ENCODE measurements at regions not wholly inside any gene's neighbourhood (a gene's known extent, or its start where the extent isn't known, plus 50 kb on each side); places are given as distances from the start of the nearest gene placed in this dataset.

DNA sequence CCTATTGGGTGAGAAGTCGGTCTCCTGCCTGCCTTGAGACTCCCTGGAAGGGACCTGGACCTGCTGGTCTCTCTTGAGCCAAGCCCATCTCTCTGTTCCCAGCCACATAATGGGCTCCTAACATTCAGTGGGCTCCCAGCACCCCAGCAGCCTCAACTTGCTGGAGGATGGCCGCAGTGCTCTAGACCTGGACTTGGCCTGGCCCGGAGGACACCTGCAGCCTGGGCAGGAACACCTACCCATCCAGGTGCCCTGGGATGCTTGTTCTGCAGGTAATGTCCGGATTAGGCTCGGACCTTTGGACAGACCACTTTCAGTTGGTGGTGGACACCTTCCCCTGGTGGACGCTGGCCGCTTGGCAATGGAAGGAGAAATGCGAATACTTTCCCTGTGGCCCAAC is 214.6 kb downstream of the URI1 start:
- no peak overlapping the region for H3K27ac ChIP-seq
- H3K36me3 ChIP-seq, result no peaks in the 10 kb centered on the region
- no peaks in the 10 kb centered on the region for H3K9me3 ChIP-seq
- TF ChIP-seq POLR2A (IDR thresholded peaks at IDR 0.05) (no peak), POLR2AphosphoS5 (IDR thresholded peaks at IDR 0.05) (no peak)
- TF ChIP-seq, protein P1, sequence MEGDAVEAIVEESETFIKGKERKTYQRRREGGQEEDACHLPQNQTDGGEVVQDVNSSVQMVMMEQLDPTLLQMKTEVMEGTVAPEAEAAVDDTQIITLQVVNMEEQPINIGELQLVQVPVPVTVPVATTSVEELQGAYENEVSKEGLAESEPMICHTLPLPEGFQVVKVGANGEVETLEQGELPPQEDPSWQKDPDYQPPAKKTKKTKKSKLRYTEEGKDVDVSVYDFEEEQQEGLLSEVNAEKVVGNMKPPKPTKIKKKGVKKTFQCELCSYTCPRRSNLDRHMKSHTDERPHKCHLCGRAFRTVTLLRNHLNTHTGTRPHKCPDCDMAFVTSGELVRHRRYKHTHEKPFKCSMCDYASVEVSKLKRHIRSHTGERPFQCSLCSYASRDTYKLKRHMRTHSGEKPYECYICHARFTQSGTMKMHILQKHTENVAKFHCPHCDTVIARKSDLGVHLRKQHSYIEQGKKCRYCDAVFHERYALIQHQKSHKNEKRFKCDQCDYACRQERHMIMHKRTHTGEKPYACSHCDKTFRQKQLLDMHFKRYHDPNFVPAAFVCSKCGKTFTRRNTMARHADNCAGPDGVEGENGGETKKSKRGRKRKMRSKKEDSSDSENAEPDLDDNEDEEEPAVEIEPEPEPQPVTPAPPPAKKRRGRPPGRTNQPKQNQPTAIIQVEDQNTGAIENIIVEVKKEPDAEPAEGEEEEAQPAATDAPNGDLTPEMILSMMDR (IDR thresholded peaks at IDR 0.05), result no peak
- no peaks in the 10 kb centered on the region for H3K27me3 ChIP-seq
- no peak for DNase-seq (ENCODE audit: low spot score in 2 of 2)
- H3K4me3 ChIP-seq, result no peak overlapping the region
- H3K4me1 ChIP-seq, result no peaks in the 10 kb centered on the region
- intact Hi-C loops (cut with DNase I; ENCODE audit: low total_unique reads), result no loop called here

DNA sequence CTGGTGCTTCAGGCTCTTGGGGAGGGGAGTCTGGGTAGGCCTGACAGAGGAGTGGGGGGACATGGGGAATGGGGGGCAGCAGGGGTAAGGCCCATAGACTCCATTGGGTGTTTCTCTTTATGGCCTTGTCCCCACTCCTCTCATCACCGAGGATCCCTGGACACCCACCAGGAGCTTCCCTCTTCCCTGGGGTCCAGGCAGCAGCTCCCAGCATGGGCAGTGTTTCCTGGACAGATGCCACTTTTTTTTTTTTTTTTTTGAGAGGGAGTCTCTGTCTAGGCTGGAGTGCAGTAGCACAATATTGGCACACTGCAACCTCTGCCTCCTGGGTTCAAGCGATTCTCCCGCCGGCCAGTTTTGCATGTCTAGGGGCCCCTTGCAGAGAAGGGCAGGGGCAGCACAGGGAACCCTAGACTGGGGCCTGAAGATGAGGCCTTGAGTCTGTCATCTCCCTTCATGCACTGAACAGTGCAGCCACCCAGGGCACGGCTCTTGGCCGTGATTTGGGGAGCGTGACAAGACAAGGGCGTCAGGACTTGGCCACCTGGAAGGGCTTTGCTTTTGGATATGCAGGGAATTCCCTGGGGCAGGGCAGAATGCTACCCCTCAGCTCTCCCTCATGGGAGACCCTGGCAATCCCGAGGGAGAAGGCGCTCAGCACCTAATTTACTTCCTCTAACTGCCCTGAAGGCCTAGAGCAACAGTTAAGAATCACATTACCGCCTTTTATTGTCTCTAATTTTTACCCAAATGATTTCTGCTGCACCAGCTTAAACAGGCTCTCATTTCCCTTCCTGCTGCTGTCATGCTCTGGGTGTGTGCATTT is 213.9 kb upstream of the ZNF536 start:
- TF ChIP-seq POLR2AphosphoS5 (IDR thresholded peaks at IDR 0.05), result no peak
- TF ChIP-seq POLR2A (IDR thresholded peaks at IDR 0.05), result no peak
- TF ChIP-seq, protein P1 (IDR thresholded peaks at IDR 0.05), result no peak
- intact Hi-C loops (cut with DNase I; ENCODE audit: low total_unique reads), result no loop called here
- H3K9me3 ChIP-seq, result no peaks in the 10 kb centered on the region
- H3K36me3 ChIP-seq, result no peaks in the 10 kb centered on the region
- no peaks in the 10 kb centered on the region for H3K27me3 ChIP-seq
- no peaks in the 10 kb centered on the region for H3K4me1 ChIP-seq
- DNase-seq (ENCODE audit: low spot score in 2 of 2), result no peak
- no peak overlapping the region for H3K27ac ChIP-seq
- H3K4me3 ChIP-seq, result no peak overlapping the region

DNA sequence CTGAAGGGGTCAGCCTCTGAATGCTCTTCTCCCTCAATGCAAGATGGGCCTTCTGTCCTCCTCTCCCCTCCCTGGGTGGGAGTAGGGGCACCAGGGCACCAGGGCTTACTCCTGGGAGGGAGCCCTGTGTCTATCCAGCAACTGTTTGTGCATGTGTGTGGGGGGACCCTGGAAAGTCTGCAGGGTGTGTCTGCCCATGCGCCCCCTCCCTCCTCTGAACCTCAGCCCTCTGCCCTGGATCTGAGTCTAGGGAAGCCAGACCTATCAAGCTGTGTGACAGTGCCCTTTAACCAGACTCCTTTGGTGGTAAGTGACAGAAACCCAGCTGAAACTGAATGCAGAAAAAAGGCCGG is 213.3 kb upstream of the ZNF536 start:
- Histone ChIP-seq H3K27ac (no peak overlapping the region), H3K27me3 (no peaks in the 10 kb centered on the region), H3K4me3 (no peak overlapping the region), H3K9me3 (no peaks in the 10 kb centered on the region), H3K36me3 (no peaks in the 10 kb centered on the region), H3K4me1 (no peaks in the 10 kb centered on the region)
- TF ChIP-seq POLR2AphosphoS5 (IDR thresholded peaks at IDR 0.05), result no peak
- TF ChIP-seq, protein P1 (IDR thresholded peaks at IDR 0.05), result no peak
- no peak for TF ChIP-seq POLR2A (IDR thresholded peaks at IDR 0.05)
- no peak for DNase-seq (ENCODE audit: low spot score in 2 of 2)
- intact Hi-C loops (cut with DNase I; ENCODE audit: low total_unique reads), result no loop called here

DNA sequence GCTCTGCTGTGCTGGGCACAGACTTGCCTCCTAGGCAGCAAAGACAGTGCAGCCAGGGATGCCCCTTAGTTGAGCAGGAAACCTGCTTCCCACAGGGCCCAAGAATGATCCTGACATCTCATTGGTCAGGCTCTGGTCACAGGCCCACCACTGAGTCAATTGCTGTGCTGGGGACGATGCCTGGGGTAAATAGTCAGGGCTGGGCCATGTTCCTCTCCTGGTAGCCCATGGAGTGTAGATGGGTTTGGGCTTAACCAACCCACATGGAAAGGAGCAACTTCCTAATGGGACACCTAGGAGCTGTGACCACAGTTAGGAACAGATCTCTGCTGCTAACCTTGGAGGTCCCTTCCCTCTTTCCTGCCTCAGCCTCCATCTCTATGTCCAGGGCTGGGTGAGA is 212.5 kb upstream of the ZNF536 start:
- H3K27ac ChIP-seq, result no peak overlapping the region
- no peak overlapping the region for H3K4me3 ChIP-seq
- H3K27me3 ChIP-seq, result no peaks in the 10 kb centered on the region
- H3K9me3 ChIP-seq, result no peaks in the 10 kb centered on the region
- intact Hi-C loops (cut with DNase I; ENCODE audit: low total_unique reads), result no loop called here
- TF ChIP-seq, protein P1 (IDR thresholded peaks at IDR 0.05), result no peak
- TF ChIP-seq POLR2AphosphoS5 (IDR thresholded peaks at IDR 0.05), result no peak
- no peak for TF ChIP-seq POLR2A (IDR thresholded peaks at IDR 0.05)
- H3K36me3 ChIP-seq, result no peaks in the 10 kb centered on the region
- no peak for DNase-seq (ENCODE audit: low spot score in 2 of 2)
- no peaks in the 10 kb centered on the region for H3K4me1 ChIP-seq

DNA sequence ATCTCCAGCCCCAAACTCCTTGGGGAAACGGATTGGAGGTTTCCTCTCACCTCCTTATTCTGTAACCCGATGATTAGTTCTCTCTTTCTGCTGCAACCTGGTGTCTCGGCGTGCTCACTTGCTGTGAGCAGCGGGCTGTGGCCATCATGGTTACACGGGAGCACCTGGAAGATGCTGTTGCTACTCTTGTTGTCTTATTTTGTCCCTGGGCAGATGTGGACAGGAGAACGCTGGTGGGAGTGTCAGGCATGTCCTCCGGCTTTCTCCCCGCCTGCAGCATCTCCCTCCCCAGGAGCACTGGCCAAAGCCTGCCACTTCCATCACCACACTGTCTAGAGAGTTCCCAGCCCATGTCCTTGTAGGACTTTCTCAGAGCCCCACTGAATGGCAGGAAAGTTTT is 211.8 kb upstream of the ZNF536 start:
- Histone ChIP-seq H3K4me1 (no peaks in the 10 kb centered on the region), H3K4me3 (no peak overlapping the region), H3K9me3 (no peaks in the 10 kb centered on the region), H3K36me3 (no peaks in the 10 kb centered on the region), H3K27me3 (no peaks in the 10 kb centered on the region), H3K27ac (no peak overlapping the region)
- DNase-seq (ENCODE audit: low spot score in 2 of 2), result no peak
- TF ChIP-seq, protein P1 (IDR thresholded peaks at IDR 0.05), result no peak
- TF ChIP-seq POLR2A (IDR thresholded peaks at IDR 0.05) (no peak), POLR2AphosphoS5 (IDR thresholded peaks at IDR 0.05) (no peak)
- intact Hi-C loops (cut with DNase I; ENCODE audit: low total_unique reads), result no loop called here
